ENCODE measurements at regions not wholly inside any gene's neighbourhood (a gene's known extent, or its start where the extent isn't known, plus 50 kb on each side); places are given as distances from the start of the nearest gene placed in this dataset.
"Not testable (repeated sequence)": the region's sequence is repeated elsewhere in the genome, so short reads cannot be mapped to it uniquely, and the experiment has no call there.

GRCh38 chr19:13712767-13713201 is 51.5 kb upstream of the MRI1 start:
- H3K4me3 ChIP-seq (ENCODE audit: low read depth, low read length): no peak overlapping the region
- DNase-seq (ENCODE audit: low read depth): no peak

DNA sequence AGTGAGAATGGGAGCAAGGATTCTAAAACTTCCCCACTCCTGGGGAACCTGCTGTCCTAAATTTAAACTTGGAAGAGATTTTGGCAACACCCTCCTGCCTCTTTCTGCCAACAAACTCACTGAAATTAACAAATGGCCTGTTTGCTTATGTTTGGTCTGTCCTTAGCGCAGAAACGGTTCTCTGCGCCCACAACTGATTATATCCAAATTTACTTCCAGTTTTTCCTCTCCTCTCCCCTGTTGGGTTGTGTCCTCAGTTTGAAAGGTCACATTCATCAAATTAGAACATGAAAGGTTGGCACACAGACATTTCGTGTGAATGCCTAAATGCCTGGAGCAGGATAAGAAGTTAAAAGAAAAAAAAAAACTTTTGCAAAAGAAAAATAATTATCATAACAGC is 56.4 kb upstream of the MRI1 start:
- no peak overlapping the region for H3K4me3 ChIP-seq (ENCODE audit: low read depth, low read length)
- no peak for DNase-seq (ENCODE audit: low read depth)

DNA sequence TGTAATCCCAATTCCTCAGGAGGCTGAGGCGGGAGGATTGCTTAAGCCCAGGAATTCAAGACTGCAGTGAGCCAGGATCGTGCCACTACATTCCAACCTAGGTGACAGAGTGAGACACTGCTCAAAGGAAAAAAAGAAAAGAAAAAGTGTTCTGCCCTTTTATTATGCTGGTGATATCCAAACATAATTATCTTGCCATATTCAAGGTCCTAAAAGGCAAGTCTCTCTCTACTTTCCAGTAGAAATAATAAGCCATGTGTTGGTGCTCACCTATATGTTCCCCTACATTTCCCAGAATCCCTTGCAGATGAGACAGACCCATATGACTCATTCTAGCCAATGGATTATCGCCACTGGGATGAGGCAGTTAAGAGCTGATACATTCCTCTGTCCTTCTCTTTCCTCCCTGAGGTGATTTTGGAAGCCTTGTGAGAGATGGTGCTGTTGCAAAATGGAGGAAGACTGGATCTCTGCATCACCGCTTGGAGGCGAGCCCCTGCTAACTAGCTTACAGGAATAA is 58.3 kb upstream of the MRI1 start:
- no peak overlapping the region for H3K4me3 ChIP-seq (ENCODE audit: low read depth, low read length)
- DNase-seq (ENCODE audit: low read depth): no peak

DNA sequence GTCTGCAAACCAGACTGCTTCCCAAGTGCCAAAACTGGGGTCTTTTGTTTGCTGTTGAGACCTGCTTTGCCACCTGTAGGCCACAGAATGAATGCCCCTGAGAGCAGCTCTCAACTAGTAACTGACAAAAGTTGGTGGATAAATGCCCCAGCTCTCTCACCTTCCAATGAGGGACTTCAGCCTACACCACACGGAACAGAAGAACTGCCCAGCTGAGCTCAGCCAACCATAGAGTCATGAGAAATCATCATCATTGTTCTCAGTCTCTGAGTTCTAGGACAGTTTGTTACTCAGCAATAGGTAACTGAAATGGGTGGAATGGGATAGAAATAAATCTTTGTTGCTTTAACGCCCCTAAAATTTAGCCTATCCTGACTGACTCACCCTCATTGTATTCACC is 59.1 kb upstream of the MRI1 start:
- no peak for DNase-seq (ENCODE audit: low read depth)
- no peak overlapping the region for H3K4me3 ChIP-seq (ENCODE audit: low read depth, low read length)

GRCh38 chr19:13701624-13702023 is 62.7 kb upstream of the MRI1 start:
- no peak for DNase-seq (ENCODE audit: low read depth)
- no peak overlapping the region for H3K4me3 ChIP-seq (ENCODE audit: low read depth, low read length)

- no peak overlapping the region for H3K4me3 ChIP-seq (ENCODE audit: low read depth, low read length)
- no peak for DNase-seq (ENCODE audit: low read depth)
These were observed 63.7 kb upstream of the MRI1 start for GRCh38 chr19:13700621-13701020.

- no peak overlapping the region for H3K4me3 ChIP-seq (ENCODE audit: low read depth, low read length)
- DNase-seq (ENCODE audit: low read depth): no peak
These were observed 64.5 kb upstream of the MRI1 start for GRCh38 chr19:13699786-13700185.

GRCh38 chr19:13696839-13697238 is 67.5 kb upstream of the MRI1 start:
- no peak for DNase-seq (ENCODE audit: low read depth)

GRCh38 chr19:13693889-13694288 is 70.4 kb upstream of the MRI1 start:
- H3K4me3 ChIP-seq (ENCODE audit: low read depth, low read length): no peak overlapping the region
- no peak for DNase-seq (ENCODE audit: low read depth)

More at GRCh38 chr19:13696839-13697238, 67.5 kb upstream of the MRI1 start:
- no peak overlapping the region for H3K4me3 ChIP-seq (ENCODE audit: low read depth, low read length)

DNA sequence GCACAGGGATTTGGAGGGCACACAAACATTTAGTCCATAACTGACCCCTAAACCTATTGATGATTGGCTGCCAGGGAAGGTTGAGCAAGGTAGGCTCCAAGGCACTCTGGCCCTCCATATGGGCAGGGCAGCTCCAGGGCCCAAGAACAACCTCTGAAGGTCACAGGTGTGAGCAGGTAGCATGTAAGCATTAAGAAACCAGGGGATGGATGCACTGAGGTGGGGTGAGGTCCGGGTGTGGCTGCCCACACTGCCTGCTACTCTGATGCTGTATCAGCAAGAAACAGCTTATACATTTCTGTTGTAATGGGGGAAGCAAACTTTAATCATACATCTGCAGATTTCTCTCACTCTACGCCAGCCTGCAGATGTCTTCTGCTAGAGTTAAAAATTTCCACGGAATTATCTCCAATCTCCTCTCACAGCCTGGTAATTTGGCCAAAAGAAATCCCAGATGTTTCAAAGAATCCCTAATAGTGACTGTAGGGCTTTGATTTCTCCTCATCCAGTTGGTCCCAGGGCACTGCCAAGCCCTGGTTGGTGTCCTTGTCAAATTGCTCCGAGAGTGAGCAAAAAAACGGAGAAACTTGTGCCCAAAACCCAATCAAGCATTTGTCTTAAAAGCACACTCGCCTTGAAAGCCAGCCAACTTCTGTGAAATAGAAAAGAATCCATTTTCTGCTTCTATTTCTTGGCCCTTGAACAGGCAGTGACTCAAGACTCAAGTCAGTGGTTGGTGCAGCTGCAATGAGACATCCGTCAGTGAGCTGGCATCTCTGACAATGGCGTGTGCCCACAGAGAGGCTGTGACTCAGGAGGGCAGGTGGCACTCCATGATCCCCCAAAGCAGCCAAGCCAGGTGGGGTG is 72.5 kb upstream of the MRI1 start:
- H3K4me3 ChIP-seq (ENCODE audit: low read depth, low read length): no peak overlapping the region

DNA sequence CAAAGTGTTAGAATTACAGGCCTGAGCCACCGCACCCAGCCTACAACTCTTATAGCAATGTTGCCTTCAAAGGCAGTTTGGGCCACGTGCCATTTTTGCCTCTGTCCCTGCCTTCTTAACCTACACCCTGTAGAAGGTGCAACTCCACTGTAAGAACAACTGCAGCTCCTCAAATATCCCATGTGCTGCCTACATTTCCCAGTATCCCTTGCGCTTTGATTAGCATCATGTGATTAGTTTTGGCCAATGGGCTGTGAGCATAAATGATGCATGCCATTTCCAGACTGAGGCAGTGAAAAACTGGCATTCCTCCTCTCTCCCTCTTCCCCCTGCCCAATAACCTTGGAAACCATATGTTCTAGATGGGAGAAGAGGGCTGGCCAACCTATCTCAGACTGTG is 75.2 kb upstream of the MRI1 start:
- no peak for DNase-seq (ENCODE audit: low read depth)
- H3K4me3 ChIP-seq (ENCODE audit: low read depth, low read length): no peak overlapping the region

More for the DNA sequence above, 72.5 kb upstream of the MRI1 start:
- DNase-seq (ENCODE audit: low read depth): no peak

GRCh38 chr19:13684021-13684420 is 80.3 kb upstream of the MRI1 start:
- DNase-seq (ENCODE audit: low read depth): no peak
- no peak overlapping the region for H3K4me3 ChIP-seq (ENCODE audit: low read depth, low read length)

GRCh38 chr19:13681509-13681908 is 82.8 kb upstream of the MRI1 start:
- DNase-seq (ENCODE audit: low read depth): peak; percentile 39
- no peak overlapping the region for H3K4me3 ChIP-seq (ENCODE audit: low read depth, low read length)

- not testable (repeated sequence) for H3K4me3 ChIP-seq (ENCODE audit: low read depth, low read length); DNase-seq (ENCODE audit: low read depth)
These were observed 83.5 kb upstream of the MRI1 start for GRCh38 chr19:13680708-13681360.

- not testable (repeated sequence) for DNase-seq (ENCODE audit: low read depth); H3K4me3 ChIP-seq (ENCODE audit: low read depth, low read length)
These were observed 87.4 kb upstream of the MRI1 start for GRCh38 chr19:13676967-13677366.

GRCh38 chr19:13672480-13673175 is 91.7 kb upstream of the MRI1 start:
- not testable (repeated sequence) for H3K4me3 ChIP-seq (ENCODE audit: low read depth, low read length); DNase-seq (ENCODE audit: low read depth)

DNA sequence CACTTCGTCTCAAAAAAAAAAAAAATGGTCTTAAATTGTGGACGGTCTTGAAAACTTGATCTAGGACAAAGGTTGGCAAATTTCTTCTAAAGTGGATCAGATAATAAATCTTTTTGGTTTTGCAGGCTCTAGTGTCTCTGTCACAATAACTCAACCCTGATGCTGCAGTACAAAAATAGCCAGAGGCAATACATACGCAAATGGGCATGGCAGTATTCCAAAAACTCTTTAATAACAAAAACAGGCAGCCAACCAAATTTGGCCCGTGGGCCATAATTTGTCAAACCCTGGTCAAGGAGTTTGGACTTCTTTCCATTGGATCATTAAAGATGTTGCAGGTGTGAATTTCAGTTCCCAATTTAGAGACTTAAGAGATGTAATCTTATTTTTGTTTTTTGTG is 93.5 kb upstream of the MRI1 start:
- DNase-seq (ENCODE audit: low read depth): no peak

DNA sequence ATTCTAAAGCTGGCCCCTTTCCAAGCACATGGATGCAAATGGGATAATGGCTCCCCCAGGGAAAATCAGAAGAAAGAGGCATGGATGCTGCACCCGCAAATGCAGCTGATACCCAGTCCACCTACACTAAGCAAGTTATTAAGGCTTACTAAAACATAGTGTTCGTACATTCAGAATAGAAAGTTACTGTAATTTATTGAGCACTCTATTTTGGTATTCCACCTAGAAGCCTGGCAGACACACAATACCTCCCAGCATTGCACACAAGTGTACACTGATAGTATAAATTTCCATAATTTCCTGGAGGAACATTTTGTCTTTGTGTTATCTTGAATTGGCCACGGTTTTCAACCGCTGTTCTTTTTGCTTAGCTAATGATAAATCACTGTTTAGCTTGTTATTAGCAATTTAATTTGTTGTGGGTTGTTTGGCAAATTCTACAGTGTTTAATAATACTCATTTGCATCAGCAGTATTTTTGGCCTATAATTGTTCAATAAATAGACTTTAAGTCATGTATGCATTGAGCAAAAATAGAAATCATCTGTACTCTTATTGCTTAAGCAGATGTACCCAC is 94.5 kb upstream of the MRI1 start:
- no peak overlapping the region for H3K4me3 ChIP-seq (ENCODE audit: low read depth, low read length)
- no peak for DNase-seq (ENCODE audit: low read depth)

More for the DNA sequence above, 93.5 kb upstream of the MRI1 start:
- H3K4me3 ChIP-seq (ENCODE audit: low read depth, low read length): no peak overlapping the region

DNA sequence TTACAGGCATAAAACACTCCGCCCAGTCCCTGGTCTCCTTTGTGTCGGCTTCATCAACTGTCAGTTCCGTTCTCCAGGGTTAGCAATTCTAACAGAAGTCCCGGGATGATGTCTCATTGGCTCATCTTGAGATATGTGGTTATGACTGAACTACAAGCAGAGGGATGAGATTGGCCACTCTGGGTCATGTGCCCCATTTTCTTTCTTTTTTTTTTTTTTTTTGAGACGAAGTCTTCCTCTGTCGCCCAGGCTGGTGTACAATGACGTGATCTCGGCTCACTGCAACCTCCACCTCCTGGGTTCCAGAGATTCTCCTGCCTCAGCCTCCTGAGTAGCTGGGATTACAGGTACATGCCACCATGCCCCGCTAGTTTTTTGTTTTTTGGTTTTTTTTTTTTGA is 95.4 kb upstream of the MRI1 start:
- DNase-seq (ENCODE audit: low read depth): no peak
- no peak overlapping the region for H3K4me3 ChIP-seq (ENCODE audit: low read depth, low read length)

GRCh38 chr19:13666165-13666564 is 98.2 kb upstream of the MRI1 start:
- no peak for DNase-seq (ENCODE audit: low read depth)
- no peak overlapping the region for H3K4me3 ChIP-seq (ENCODE audit: low read depth, low read length)
